Right cardiac atrium (tissue), 5 donors: ENCODE measurements at regions not wholly inside any gene's neighbourhood (a gene's known extent, or its start where the extent isn't known, plus 50 kb on each side); places are given as distances from the start of the nearest gene placed in this dataset.
"Not testable (repeated sequence)": the region's sequence is repeated elsewhere in the genome, so short reads cannot be mapped to it uniquely, and the experiment has no call there.

Experiments
- ATAC-seq, 2 donors: fragments of 200-7000 bp; cut with Tn5 transposase; one replicate each; pipeline versions ENCODE4 v1.8.0 to v1.9.1; 2020; ENCODE audit warnings: moderate library complexity in 2 of 2, mild to moderate bottlenecking in 1 of 2
- DNase-seq, 3 donors: peaks; one replicate each; pipeline ENCODE4 v3.0.0-alpha.2; 2020
- H3K27ac ChIP-seq: one replicate; pipeline ENCODE4 v1.5.1; 2013; ENCODE audit warnings: mild to moderate bottlenecking, low read length, control low read depth, moderate library complexity
- H3K27me3 ChIP-seq: one replicate; pipeline ENCODE4 v1.6.1; 2013; ENCODE audit not compliant: control insufficient read depth, insufficient read depth
- H3K4me1 ChIP-seq: one replicate; pipeline ENCODE4 v1.6.1; 2013; ENCODE audit warnings: low read length; ENCODE audit not compliant: control insufficient read depth, insufficient read depth
- H3K4me3 ChIP-seq: one replicate; pipeline ENCODE4 v1.5.1; 2013; ENCODE audit warnings: low read length, control low read depth
- H3K9me3 ChIP-seq: one replicate; pipeline ENCODE4 v1.6.1; 2013; ENCODE audit warnings: low read length; ENCODE audit not compliant: control insufficient read depth
- WGBS: extraction: QIAGEN DNeasy Blood & Tissue Kit; methylation state at CpG from one replicate; pipeline ENCODE4 v1.1.7; 2013; 5-methylcytosine and 5-hydroxymethylcytosine counted together
- intact Hi-C, 4 donors: fragments of 100-400 bp; cut with DNase I; formaldehyde crosslinking; loops; one replicate each; pipeline versions ENCODE4 v1.11.0 to v1.14.0; 2022 to 2023
- donor health status: healthy with polysubstance abuse.
- donor health status: DM: no; HTN: yes; CAD: no.
- donor health status: DM: no; HTN: no; CAD: no.
- donor health status: DM: no; HTN: yes; CAD: no; lungs with severe emphysema.
- donor health status: DM: yes; HTN: yes; CAD: no.

DNA sequence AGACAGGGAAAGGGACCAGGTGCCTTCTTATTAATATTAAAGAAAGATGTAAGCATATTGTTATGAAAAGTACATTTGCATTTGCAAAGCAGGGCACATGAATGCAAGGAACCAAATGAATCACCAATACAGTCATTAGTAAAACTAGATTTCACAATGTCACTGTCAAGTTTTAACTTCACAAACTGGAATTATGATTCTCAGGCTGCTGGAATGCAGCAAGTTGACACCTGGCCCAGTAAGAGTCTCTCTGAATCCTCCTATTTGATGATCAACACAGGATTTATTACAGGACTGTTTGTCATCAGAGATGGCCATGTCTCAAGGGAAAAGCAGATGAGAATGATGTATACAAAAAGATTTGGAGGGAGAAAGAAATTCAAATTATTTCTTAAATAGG is 72.9 kb upstream of the STK39 start:
- no peak for DNase-seq
- Histone ChIP-seq H3K4me3 (no peak overlapping the region), H3K27me3 (no peaks in the 10 kb centered on the region), H3K4me1 (peaks cover 2% of the 10 kb centered on the region), H3K27ac (no peak overlapping the region), H3K9me3 (no peaks in the 10 kb centered on the region)
- intact Hi-C loops: no loop called here
- no peak for ATAC-seq

DNA sequence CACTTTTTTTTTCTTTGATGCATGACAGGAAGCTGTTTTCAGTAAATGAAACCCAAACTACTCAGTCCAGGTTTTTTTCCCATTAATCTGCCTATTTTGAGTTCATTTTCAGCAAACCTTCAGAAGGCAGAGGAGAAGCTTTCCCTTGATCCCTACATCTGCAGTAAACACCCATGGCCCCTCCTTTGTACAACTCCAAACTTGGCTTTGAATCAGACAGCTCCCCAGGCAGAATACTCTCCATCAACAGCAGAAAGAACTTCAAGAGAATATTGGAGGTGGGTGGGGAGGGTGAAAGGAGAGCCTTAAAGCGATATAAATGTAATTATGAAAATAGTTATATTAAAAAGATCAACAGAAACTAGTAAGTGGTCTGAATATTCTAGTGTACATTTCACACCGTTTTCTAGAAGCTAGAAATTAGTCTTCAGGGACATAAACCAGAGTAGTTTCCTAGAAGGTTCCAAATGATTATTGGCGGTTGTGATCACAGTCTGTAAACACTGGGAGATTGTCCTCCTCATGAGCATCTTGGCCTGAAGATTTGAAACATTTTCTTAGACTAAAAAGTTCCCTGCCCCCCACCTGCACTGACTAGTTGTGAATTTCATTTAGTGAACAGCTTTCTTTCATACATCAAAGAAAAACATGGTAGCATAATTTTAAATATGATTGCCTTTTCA is 75.1 kb upstream of the STK39 start:
- 64% methylated on average over 3 of the region's 3 CpGs for WGBS
- intact Hi-C loops: no loop called here

DNA sequence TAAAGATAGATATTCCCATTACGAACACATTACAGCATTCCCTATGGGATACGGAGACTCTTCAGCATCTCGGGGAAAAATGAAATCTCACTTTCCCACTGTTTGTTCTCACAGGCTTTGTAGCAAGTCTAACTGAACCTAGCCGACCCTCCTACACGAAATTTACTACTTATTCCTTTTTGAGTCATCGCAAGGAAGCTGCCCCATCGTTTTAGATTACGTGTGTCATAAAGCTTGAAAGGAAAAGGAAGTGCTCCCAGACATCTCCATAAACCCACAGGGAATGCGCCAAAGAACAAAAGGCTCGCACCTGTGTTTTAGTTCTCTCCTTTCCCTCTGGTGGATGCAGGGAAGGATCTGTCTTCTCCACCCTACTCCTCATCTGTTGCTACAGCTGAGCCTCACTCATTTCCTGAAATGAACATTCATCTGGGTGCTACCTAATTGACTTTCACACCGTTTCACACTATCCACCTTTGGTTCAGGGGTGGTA is 76.2 kb upstream of the STK39 start:
- H3K27ac ChIP-seq: no peak overlapping the region
- H3K9me3 ChIP-seq: no peaks in the 10 kb centered on the region
- no peaks in the 10 kb centered on the region for H3K4me1 ChIP-seq
- DNase-seq (no peak), ATAC-seq (no peak)
- no peak overlapping the region for H3K4me3 ChIP-seq
- intact Hi-C loops: no loop called here
- H3K27me3 ChIP-seq: no peaks in the 10 kb centered on the region
- 53% methylated on average over 11 of the region's 11 CpGs for WGBS

More for the DNA sequence above, 75.1 kb upstream of the STK39 start:
- Histone ChIP-seq H3K4me3 (no peak overlapping the region), H3K27ac (no peak overlapping the region), H3K27me3 (no peaks in the 10 kb centered on the region), H3K9me3 (no peaks in the 10 kb centered on the region), H3K4me1 (no peaks in the 10 kb centered on the region)
- DNase-seq: no peak
- no peak for ATAC-seq

DNA sequence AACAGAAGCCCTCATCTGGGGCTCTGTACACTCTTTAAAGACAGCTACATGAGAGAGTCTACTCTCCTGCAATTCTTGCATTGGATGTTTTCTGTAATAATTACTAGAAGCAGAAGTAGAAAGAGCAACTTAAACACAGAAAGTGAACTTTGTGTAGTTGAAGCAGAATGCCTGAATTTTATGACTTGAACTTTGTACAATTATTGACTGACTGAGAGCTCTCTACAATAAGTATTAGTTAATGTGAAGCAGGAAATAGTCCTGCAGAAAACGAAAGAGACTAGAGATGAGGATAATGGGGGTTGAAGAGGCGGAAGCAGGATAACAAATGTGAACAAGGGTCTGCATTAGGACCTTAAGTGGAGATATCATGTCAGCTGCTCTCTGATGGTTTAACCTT is 79.2 kb upstream of the STK39 start:
- intact Hi-C loops: no loop called here
- H3K4me3 ChIP-seq: no peak overlapping the region
- WGBS: 74% methylated on average over 2 of the region's 2 CpGs
- no peaks in the 10 kb centered on the region for H3K4me1 ChIP-seq
- H3K27ac ChIP-seq: no peak overlapping the region
- no peaks in the 10 kb centered on the region for H3K27me3 ChIP-seq
- ATAC-seq (no peak), DNase-seq (no peak)
- H3K9me3 ChIP-seq: no peaks in the 10 kb centered on the region

DNA sequence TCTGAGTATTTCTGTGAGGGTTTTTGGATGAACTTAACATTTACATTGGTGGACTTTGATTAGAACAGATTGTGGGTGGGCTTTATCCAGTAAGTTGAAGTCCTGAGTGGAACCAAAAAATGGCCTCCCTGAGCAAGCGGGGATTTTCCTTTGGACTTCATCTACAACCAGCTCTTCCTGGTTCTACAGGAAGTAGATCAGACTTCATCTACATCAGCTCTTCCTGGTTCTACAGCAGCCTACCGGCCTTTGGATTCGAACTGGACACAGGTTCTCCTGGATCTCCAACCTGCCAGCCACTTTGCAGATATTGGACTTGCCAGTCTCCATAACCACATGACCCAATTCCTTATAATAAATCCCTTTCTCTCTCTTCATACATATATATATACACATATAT is 79.9 kb upstream of the STK39 start:
- Histone ChIP-seq H3K4me3 (no peak overlapping the region), H3K4me1 (no peaks in the 10 kb centered on the region), H3K27ac (no peak overlapping the region), H3K9me3 (no peaks in the 10 kb centered on the region), H3K27me3 (no peaks in the 10 kb centered on the region)
- WGBS: 86% methylated on average over 3 of the region's 3 CpGs
- no peak for DNase-seq
- intact Hi-C loops: no loop called here
- no peak for ATAC-seq

DNA sequence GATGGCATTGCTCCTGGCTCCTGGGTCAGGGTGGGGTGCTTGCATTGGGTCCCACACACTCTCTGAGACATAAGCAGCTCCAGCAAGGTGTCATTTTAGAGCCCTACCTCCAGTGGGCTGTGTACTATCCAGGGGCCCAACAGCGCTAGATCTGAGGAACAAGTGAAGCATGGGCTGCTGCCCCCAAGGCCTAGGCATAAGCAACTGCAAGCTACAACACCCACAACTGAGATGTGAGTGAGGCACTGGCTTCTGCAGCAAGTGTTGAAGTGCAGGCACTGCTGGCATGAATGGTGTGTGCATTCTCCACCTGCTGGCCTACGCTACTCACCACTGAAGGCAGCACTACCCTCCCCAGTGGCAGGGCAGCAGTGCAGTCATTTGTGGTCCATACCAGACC is 81.0 kb upstream of the STK39 start:
- intact Hi-C loops: no loop called here
- H3K27ac ChIP-seq: no peak overlapping the region
- no peak for DNase-seq
- H3K4me3 ChIP-seq: no peak overlapping the region
- H3K4me1 ChIP-seq: no peaks in the 10 kb centered on the region
- WGBS: 99% methylated on average over 2 of the region's 2 CpGs
- no peak for ATAC-seq
- no peaks in the 10 kb centered on the region for H3K27me3 ChIP-seq
- no peaks in the 10 kb centered on the region for H3K9me3 ChIP-seq

DNA sequence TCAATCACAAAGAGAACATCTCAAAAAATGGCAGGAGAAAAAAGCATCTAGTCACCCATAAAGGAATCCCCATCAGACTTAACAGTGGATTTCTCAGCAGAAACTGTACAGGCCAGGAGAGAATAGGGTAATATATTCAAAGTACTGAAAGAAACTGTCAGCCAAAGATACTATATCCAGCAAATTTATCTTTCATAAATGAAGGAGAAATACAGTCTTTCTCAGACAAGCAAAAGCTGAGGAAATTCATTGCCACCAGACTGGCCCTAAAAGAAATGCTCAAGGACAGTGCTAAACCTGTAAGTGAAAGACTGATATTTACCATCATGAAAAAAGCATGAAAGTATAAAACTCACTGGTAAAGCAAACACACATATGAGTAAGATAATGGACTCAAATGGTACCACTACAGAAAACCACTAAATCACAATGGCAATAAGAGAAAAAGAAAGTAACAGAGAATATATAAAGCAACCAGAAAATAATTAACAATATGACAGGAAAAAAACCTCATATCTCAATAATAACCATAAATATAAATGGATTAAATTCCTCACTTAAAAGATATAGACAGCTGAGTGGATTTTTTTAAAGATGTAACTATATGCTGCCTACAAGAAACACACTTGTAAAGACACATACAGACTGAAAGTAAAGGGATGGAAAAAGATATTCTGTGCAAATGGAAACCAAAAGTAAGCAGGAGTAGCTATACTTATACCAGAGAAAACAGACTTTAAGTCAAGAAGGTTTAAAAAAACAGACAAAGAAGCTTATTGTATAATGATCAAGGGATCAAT is 83.4 kb upstream of the STK39 start:
- Histone ChIP-seq H3K4me1 (no peaks in the 10 kb centered on the region), H3K9me3 (no peaks in the 10 kb centered on the region), H3K4me3 (no peak overlapping the region), H3K27ac (no peak overlapping the region), H3K27me3 (no peaks in the 10 kb centered on the region)
- DNase-seq: no peak
- intact Hi-C loops: no loop called here
- ATAC-seq: no peak

DNA sequence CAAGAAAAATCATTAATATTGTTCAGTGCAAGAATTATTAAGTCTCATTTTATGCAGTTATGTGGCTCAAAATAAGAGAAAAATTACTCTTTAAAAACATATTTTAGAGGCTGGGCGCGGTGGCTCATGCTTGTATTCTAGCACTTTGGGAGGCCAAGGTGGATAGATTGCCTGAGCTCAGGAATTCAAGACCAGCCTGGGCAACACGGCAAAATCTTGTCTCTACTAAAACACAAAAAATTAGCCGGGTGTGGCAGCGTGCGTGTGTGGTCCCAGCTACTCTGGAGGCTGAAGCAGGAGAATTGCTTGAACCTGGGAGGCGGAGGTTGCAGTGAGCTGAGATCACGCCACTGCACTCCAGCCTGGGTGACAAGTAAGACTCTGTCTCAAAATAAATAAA is 87.9 kb upstream of the STK39 start:
- H3K4me1 ChIP-seq, intact Hi-C loops, DNase-seq, H3K9me3 ChIP-seq, H3K4me3 ChIP-seq, ATAC-seq, H3K27me3 ChIP-seq, H3K27ac ChIP-seq: not testable (repeated sequence)
- 89% methylated on average over 8 of the region's 8 CpGs for whole genome bisulfite sequencing

DNA sequence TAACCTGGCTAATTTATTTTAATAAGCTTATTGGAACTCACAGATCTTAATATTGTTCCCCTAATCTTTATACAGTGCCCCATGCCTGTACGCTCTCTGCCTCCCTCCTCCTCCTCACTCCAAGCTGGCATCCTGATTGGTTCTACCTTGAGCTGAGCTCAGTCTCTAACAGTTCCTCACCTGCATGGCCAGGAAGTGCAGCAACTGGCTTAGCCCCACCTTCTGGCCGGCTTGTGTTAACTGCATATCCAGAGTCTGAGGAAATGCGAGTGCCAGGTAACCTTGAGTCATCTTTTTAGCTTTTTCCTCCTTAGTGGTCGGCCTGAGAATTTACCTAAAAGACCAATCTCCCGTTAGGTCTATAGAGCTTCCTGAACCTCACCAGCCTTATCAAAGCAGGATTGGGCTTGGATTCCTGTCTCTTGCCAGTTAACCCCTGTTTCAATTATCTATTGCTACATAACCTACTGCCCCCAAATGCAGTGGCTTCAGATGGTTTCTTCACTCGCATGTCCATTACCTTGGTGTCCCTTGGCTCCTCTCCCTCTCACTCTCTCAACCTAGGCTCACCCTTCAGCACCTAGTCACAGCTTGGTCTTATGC is 89.5 kb upstream of the STK39 start:
- Histone ChIP-seq H3K27me3 (no peaks in the 10 kb centered on the region), H3K9me3 (no peaks in the 10 kb centered on the region), H3K4me1 (no peaks in the 10 kb centered on the region), H3K4me3 (no peak overlapping the region), H3K27ac (no peak overlapping the region)
- intact Hi-C loops: no loop called here
- ATAC-seq (peak; percentile 36 to 69), DNase-seq (no peak)
- 67% methylated on average over 6 of the region's 6 CpGs for whole genome bisulfite sequencing

DNA sequence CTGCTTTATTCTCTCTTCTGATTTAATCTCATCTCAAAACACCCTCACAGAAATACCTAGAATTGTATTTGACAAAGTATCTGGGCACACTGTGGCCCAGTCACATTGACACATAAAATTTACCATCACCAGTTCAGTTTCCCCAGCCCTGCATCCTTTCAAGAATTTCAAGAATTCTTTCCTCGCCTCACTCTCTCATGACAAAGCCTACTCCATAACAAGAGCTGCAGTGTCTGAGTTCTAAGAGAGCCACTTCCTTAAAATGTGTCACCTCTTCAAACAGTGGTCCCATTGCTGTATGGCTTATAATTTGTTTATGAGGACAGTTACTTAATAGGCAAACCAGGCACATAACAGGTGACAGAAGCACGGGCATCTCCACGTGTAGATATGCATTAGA is 90.9 kb upstream of the STK39 start:
- Histone ChIP-seq H3K27me3 (no peaks in the 10 kb centered on the region), H3K27ac (no peak overlapping the region), H3K9me3 (no peaks in the 10 kb centered on the region), H3K4me3 (no peak overlapping the region), H3K4me1 (no peaks in the 10 kb centered on the region)
- intact Hi-C loops: no loop called here
- no peak for DNase-seq
- no peak for ATAC-seq
- 62% methylated on average over 3 of the region's 3 CpGs for WGBS

DNA sequence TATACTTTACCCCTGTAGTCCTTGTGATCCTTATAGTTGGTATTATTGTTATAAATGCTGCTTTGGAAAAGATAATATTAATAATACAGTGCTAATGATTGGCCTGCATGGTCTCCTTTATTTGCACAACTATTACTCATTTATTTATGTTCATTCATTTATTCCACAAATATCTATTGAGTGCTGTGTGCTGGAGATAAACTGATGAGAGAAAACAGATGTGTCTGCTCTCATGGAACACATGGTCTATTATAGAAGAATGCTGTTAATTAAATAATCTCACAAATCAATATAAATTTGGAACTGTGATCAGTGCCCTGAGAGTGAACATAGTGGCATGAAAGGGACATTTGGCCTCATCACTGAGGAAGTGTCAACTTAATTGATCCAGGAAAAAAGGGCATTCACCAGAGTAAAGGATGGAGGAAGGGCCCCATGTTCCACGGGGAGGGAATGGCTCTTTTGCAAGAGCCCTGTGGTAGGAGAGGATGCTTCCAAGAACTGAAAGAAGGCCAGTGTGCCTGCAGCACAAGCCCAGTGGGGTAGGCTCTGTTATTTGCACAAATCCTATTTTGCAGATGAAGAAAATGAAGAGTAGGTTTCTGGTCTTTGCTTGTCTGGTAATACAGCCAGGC is 91.5 kb upstream of the STK39 start:
- 48% methylated on average over 1 of the region's 1 CpG for WGBS
- no peak for DNase-seq
- ATAC-seq: no peak
- Histone ChIP-seq H3K27me3 (no peaks in the 10 kb centered on the region), H3K27ac (no peak overlapping the region), H3K4me1 (no peaks in the 10 kb centered on the region), H3K9me3 (no peaks in the 10 kb centered on the region), H3K4me3 (no peak overlapping the region)
- intact Hi-C loops: no loop called here
